ENCODE measurements at regions not wholly inside any gene's neighbourhood (a gene's known extent, or its start where the extent isn't known, plus 50 kb on each side); places are given as distances from the start of the nearest gene placed in this dataset.

- in situ Hi-C loops (cut with HindIII; ENCODE audit: low sequenced_read_pairs) = no loop called here
- DNase-seq (ENCODE audit: low read depth, low spot score) = no peak
- TF ChIP-seq CTCF (IDR thresholded peaks at IDR 0.05; ENCODE audit: low read depth, low read length) = no peak
- no peak overlapping the region for H3K4me3 ChIP-seq (ENCODE audit: low read depth, low read length)
These were observed 76.9 kb upstream of the DNAJC19 start for GRCh38 chr3:181066143-181067087.

- DNase-seq (ENCODE audit: low read depth, low spot score) = no peak
- no peak for TF ChIP-seq CTCF (IDR thresholded peaks at IDR 0.05; ENCODE audit: low read depth, low read length)
- in situ Hi-C loops (cut with HindIII; ENCODE audit: low sequenced_read_pairs) = no loop called here
- H3K4me3 ChIP-seq (ENCODE audit: low read depth, low read length) = no peak overlapping the region
These were observed 66.7 kb upstream of the DNAJC19 start for GRCh38 chr3:181056136-181056732.

GRCh38 chr3:181054538-181054937, 65.0 kb upstream of the DNAJC19 start:
- no peak overlapping the region for H3K4me3 ChIP-seq (ENCODE audit: low read depth, low read length)
- TF ChIP-seq CTCF (IDR thresholded peaks at IDR 0.05; ENCODE audit: low read depth, low read length) = no peak
- DNase-seq (ENCODE audit: low read depth, low spot score) = no peak
- in situ Hi-C loops (cut with HindIII; ENCODE audit: low sequenced_read_pairs) = no loop called here

- peak; percentile 18 for DNase-seq (ENCODE audit: low read depth, low spot score)
- in situ Hi-C loops (cut with HindIII; ENCODE audit: low sequenced_read_pairs) = no loop called here
- TF ChIP-seq CTCF (IDR thresholded peaks at IDR 0.05; ENCODE audit: low read depth, low read length) = no peak
- H3K4me3 ChIP-seq (ENCODE audit: low read depth, low read length) = no peak overlapping the region
These were observed 62.7 kb upstream of the DNAJC19 start for GRCh38 chr3:181052256-181052655.

GRCh38 chr3:181050738-181051137, 61.2 kb upstream of the DNAJC19 start:
- no peak for DNase-seq (ENCODE audit: low read depth, low spot score)
- no peak overlapping the region for H3K4me3 ChIP-seq (ENCODE audit: low read depth, low read length)
- in situ Hi-C loops (cut with HindIII; ENCODE audit: low sequenced_read_pairs) = no loop called here
- TF ChIP-seq CTCF (IDR thresholded peaks at IDR 0.05; ENCODE audit: low read depth, low read length) = no peak

- DNase-seq (ENCODE audit: low read depth, low spot score) = no peak
- in situ Hi-C loops (cut with HindIII; ENCODE audit: low sequenced_read_pairs) = no loop called here
- no peak for TF ChIP-seq CTCF (IDR thresholded peaks at IDR 0.05; ENCODE audit: low read depth, low read length)
- no peak overlapping the region for H3K4me3 ChIP-seq (ENCODE audit: low read depth, low read length)
These were observed 50.5 kb upstream of the DNAJC19 start for GRCh38 chr3:181040030-181040429.
